ENCODE measurements at regions not wholly inside any gene's neighbourhood (a gene's known extent, or its start where the extent isn't known, plus 50 kb on each side); places are given as distances from the start of the nearest gene placed in this dataset.

GRCh38 chr13:69571606-69572323, 535.9 kb upstream of the ATXN8OS start:
- no peak for TF ChIP-seq CTCF (IDR thresholded peaks at IDR 0.05; ENCODE audit: insufficient read depth, low read length, poor library complexity, severe bottlenecking)
- no peak for TF ChIP-seq EZH2phosphoT487 (conservative IDR thresholded peaks at IDR 0.05; ENCODE audit: low read length)
